Skin epidermis (tissue), 12 donors: ENCODE measurements at regions not wholly inside any gene's neighbourhood (a gene's known extent, or its start where the extent isn't known, plus 50 kb on each side); places are given as distances from the start of the nearest gene placed in this dataset.
"Not testable (repeated sequence)": the region's sequence is repeated elsewhere in the genome, so short reads cannot be mapped to it uniquely, and the experiment has no call there.

Experiments
- H3K27ac ChIP-seq, 21 experiments: fragments of 200-600 bp; sonication (generic) in 11 of 21; one replicate each; pipeline ENCODE4 v1.5.0; 2020; ENCODE audit warnings: mild to moderate bottlenecking in 3 of 21, inconsistent platforms in 2 of 21, moderate library complexity in 2 of 21
- H3K4me3 ChIP-seq, 7 experiments: fragments of 200-600 bp; sonication (generic) in 2 of 7; one replicate each; pipeline ENCODE4 v1.5.0; 2020; ENCODE audit warnings: inconsistent platforms in 2 of 7, mild to moderate bottlenecking in 2 of 7, moderate library complexity in 1 of 7

- Histone ChIP-seq H3K4me3 (no peak overlapping the region), H3K27ac (no peak overlapping the region)
Observed at GRCh38 chr6:140036196-140036595, 661.7 kb upstream of the CITED2 start.

GRCh38 chr6:140032189-140032588 is 657.7 kb upstream of the CITED2 start:
- no peak overlapping the region for H3K4me3 ChIP-seq

GRCh38 chr6:140029551-140029950 is 655.1 kb upstream of the CITED2 start:
- no peak overlapping the region for H3K4me3 ChIP-seq
- H3K27ac ChIP-seq: no peak overlapping the region

More at GRCh38 chr6:140032189-140032588, 657.7 kb upstream of the CITED2 start:
- no peak overlapping the region for H3K27ac ChIP-seq

GRCh38 chr6:140027219-140027618 is 652.8 kb upstream of the CITED2 start:
- no peak overlapping the region for H3K27ac ChIP-seq
- no peak overlapping the region for H3K4me3 ChIP-seq

GRCh38 chr6:140026546-140026945 is 652.1 kb upstream of the CITED2 start:
- Histone ChIP-seq H3K4me3 (no peak overlapping the region), H3K27ac (no peak overlapping the region)

GRCh38 chr6:140025171-140025570 is 650.7 kb upstream of the CITED2 start:
- Histone ChIP-seq H3K4me3 (no peak overlapping the region), H3K27ac (no peak overlapping the region)

- Histone ChIP-seq H3K27ac (no peak overlapping the region), H3K4me3 (no peak overlapping the region)
Observed at GRCh38 chr6:140020207-140020791, 645.9 kb upstream of the CITED2 start.

GRCh38 chr6:140018588-140018987 is 644.1 kb upstream of the CITED2 start:
- Histone ChIP-seq H3K27ac (no peak overlapping the region), H3K4me3 (no peak overlapping the region)

GRCh38 chr6:140017470-140017869 is 643.0 kb upstream of the CITED2 start:
- Histone ChIP-seq H3K4me3 (no peak overlapping the region), H3K27ac (no peak overlapping the region)

GRCh38 chr6:140012150-140012549 is 637.7 kb upstream of the CITED2 start:
- no peak overlapping the region for H3K4me3 ChIP-seq
- no peak overlapping the region for H3K27ac ChIP-seq

GRCh38 chr6:140011537-140011936 is 637.1 kb upstream of the CITED2 start:
- Histone ChIP-seq H3K4me3 (no peak overlapping the region), H3K27ac (no peak overlapping the region)

- H3K4me3 ChIP-seq: no peak overlapping the region
- H3K27ac ChIP-seq: no peak overlapping the region
Observed at GRCh38 chr6:140009286-140009685, 634.8 kb upstream of the CITED2 start.

- H3K4me3 ChIP-seq: no peak overlapping the region
Observed at GRCh38 chr6:140007525-140007924, 633.1 kb upstream of the CITED2 start.

GRCh38 chr6:140003217-140003616 is 628.8 kb upstream of the CITED2 start:
- H3K4me3 ChIP-seq: no peak overlapping the region

More at GRCh38 chr6:140007525-140007924, 633.1 kb upstream of the CITED2 start:
- H3K27ac ChIP-seq: no peak overlapping the region

GRCh38 chr6:140002396-140003022 is 628.1 kb upstream of the CITED2 start:
- Histone ChIP-seq H3K4me3 (no peak overlapping the region), H3K27ac (peak overlapping the region in 1 of 21 experiments; percentile 43)

More at GRCh38 chr6:140003217-140003616, 628.8 kb upstream of the CITED2 start:
- H3K27ac ChIP-seq: no peak overlapping the region

- peak overlapping the region in 2 of 21 experiments; percentile 2 to 43 for H3K27ac ChIP-seq
- H3K4me3 ChIP-seq: no peak overlapping the region
Observed at GRCh38 chr6:140001821-140002341, 627.4 kb upstream of the CITED2 start.

- H3K4me3 ChIP-seq: no peak overlapping the region
- no peak overlapping the region for H3K27ac ChIP-seq
Observed at GRCh38 chr6:140001005-140001404, 626.6 kb upstream of the CITED2 start.

- not testable (repeated sequence) for H3K4me3 ChIP-seq, H3K27ac ChIP-seq
Observed at GRCh38 chr6:139999661-140000060, 625.2 kb upstream of the CITED2 start.

GRCh38 chr6:139998478-139998877 is 624.0 kb upstream of the CITED2 start:
- not testable (repeated sequence) for H3K27ac ChIP-seq, H3K4me3 ChIP-seq

- no peak overlapping the region for H3K4me3 ChIP-seq
- no peak overlapping the region for H3K27ac ChIP-seq
Observed at GRCh38 chr6:139996253-139996834, 621.9 kb upstream of the CITED2 start.

GRCh38 chr6:139994998-139995397 is 620.5 kb upstream of the CITED2 start:
- no peak overlapping the region for H3K4me3 ChIP-seq
- H3K27ac ChIP-seq: no peak overlapping the region
